CD14-positive monocyte (primary cell): ENCODE measurements at regions not wholly inside any gene's neighbourhood (a gene's known extent, or its start where the extent isn't known, plus 50 kb on each side); places are given as distances from the start of the nearest gene placed in this dataset.

Experiments used
- DNase-seq, 3 donors: peaks; one replicate each; pipeline ENCODE4 v3.0.0-alpha.2; 2011 to 2022
- H2AFZ ChIP-seq: 2 replicates; pipeline ENCODE4 v1.6.0; 2012; ENCODE audit warnings: mild to moderate bottlenecking, low read depth, low read length, inconsistent platforms; ENCODE audit not compliant: insufficient read depth, poor library complexity, severe bottlenecking
- H3K27ac ChIP-seq, 2 donors: 1 replicate in 1 of 2; 2 replicates in 1 of 2; pipeline ENCODE4 v1.5.1; 2012 to 2013; ENCODE audit warnings: low read length in 2 of 2, control low read depth in 1 of 2, inconsistent platforms in 1 of 2, low read depth in 1 of 2, mild to moderate bottlenecking in 1 of 2
- H3K27me3 ChIP-seq, 2 donors: one replicate each; pipeline versions ENCODE4 v1.6.0 to v1.6.1; 2011 to 2013; ENCODE audit warnings: low read length in 2 of 2; ENCODE audit not compliant: control insufficient read depth in 2 of 2, insufficient read depth in 2 of 2
- H3K36me3 ChIP-seq, 2 donors: replicated peaks in 1 of 2; 1 replicate in 1 of 2; 2 replicates in 1 of 2; pipeline versions ENCODE4 v1.5.1 to v1.6.1; 2012 to 2013; ENCODE audit warnings: low read length in 2 of 2, control low read depth in 1 of 2, inconsistent platforms in 1 of 2, mild to moderate bottlenecking in 1 of 2; ENCODE audit not compliant: insufficient read depth in 2 of 2, control insufficient read depth in 1 of 2
- H3K4me1 ChIP-seq, 2 donors: 1 replicate in 1 of 2; 2 replicates in 1 of 2; pipeline versions ENCODE4 v1.5.1 to v1.6.1; 2012 to 2013; ENCODE audit warnings: low read length in 2 of 2, control low read depth in 1 of 2, inconsistent platforms in 1 of 2, mild to moderate bottlenecking in 1 of 2, moderate library complexity in 1 of 2; ENCODE audit not compliant: insufficient read depth in 2 of 2, control insufficient read depth in 1 of 2
- H3K4me2 ChIP-seq: replicated peaks from 2 replicates; pipeline ENCODE3; 2012; ENCODE audit warnings: low read length, moderate library complexity, mild to moderate bottlenecking; ENCODE audit not compliant: poor library complexity, severe bottlenecking; ENCODE audit errors: extremely low read depth
- H3K4me3 ChIP-seq, 3 experiments: fragments of 200-600 bp in 1 of 3; sonication (generic) in 1 of 3; replicated peaks in 1 of 3; 1 replicate in 2 of 3; 2 replicates in 1 of 3; pipeline ENCODE4 v1.5.1; 2011 to 2013; ENCODE audit warnings: low read length in 3 of 3, mild to moderate bottlenecking in 3 of 3, control low read depth in 2 of 3, low read depth in 2 of 3, inconsistent platforms in 1 of 3, moderate library complexity in 1 of 3
- H3K79me2 ChIP-seq: 2 replicates; pipeline ENCODE4 v1.6.0; 2012; ENCODE audit warnings: mild to moderate bottlenecking, control low read depth, inconsistent platforms, low read length, moderate library complexity; ENCODE audit not compliant: insufficient read depth
- H3K9ac ChIP-seq: 2 replicates; pipeline ENCODE4 v1.6.0; 2017; ENCODE audit warnings: low read length, mild to moderate bottlenecking; ENCODE audit not compliant: insufficient read depth, poor library complexity, severe bottlenecking
- H3K9me3 ChIP-seq, 2 donors: replicated peaks in 1 of 2; 1 replicate in 1 of 2; 2 replicates in 1 of 2; pipeline versions ENCODE4 v1.5.1 to v1.6.1; 2012 to 2013; ENCODE audit warnings: low read length in 2 of 2, control low read depth in 1 of 2; ENCODE audit not compliant: control insufficient read depth in 1 of 2, insufficient read depth in 1 of 2
- H4K20me1 ChIP-seq: 2 replicates; pipeline ENCODE4 v1.6.0; 2012; ENCODE audit warnings: mild to moderate bottlenecking, low read length, control low read depth, moderate library complexity; ENCODE audit not compliant: insufficient read depth
- H3K27ac Mint-ChIP-seq, 7 donors: one replicate each; pipeline ENCODE4 v1.8.0; 2020; ENCODE audit warnings: mild to moderate bottlenecking in 7 of 7, mixed read lengths in 7 of 7, moderate library complexity in 6 of 7, inconsistent platforms in 2 of 7
- H3K27me3 Mint-ChIP-seq, 3 donors: one replicate each; pipeline ENCODE4 v1.8.0; 2021 to 2022; ENCODE audit warnings: low read depth in 3 of 3, mild to moderate bottlenecking in 3 of 3, mixed read lengths in 3 of 3, moderate library complexity in 3 of 3, inconsistent platforms in 1 of 3
- H3K36me3 Mint-ChIP-seq, 2 donors: one replicate each; pipeline ENCODE4 v1.8.0; 2020; ENCODE audit warnings: mixed read lengths in 2 of 2, inconsistent platforms in 1 of 2, mild to moderate bottlenecking in 1 of 2
- H3K4me1 Mint-ChIP-seq: one replicate; pipeline ENCODE4 v1.8.0; 2020; ENCODE audit warnings: mild to moderate bottlenecking, mixed read lengths
- H3K4me3 Mint-ChIP-seq, 2 donors: one replicate each; pipeline ENCODE4 v1.8.0; 2020; ENCODE audit warnings: mild to moderate bottlenecking in 2 of 2, mixed read lengths in 2 of 2, moderate library complexity in 1 of 2
- H3K9me3 Mint-ChIP-seq, 7 donors: one replicate each; pipeline ENCODE4 v1.8.0; 2020 to 2022; ENCODE audit warnings: mixed read lengths in 7 of 7, mild to moderate bottlenecking in 6 of 7, moderate library complexity in 6 of 7, inconsistent platforms in 2 of 7
- CTCF ChIP-seq: fragments of 200-600 bp; IDR thresholded peaks from one replicate; pipeline ENCODE4 v1.8.0; 2022; ENCODE audit warnings: antibody characterized with exemption, mild to moderate bottlenecking
- WGBS: methylation state at CpG from one replicate; pipeline ENCODE4 v1.1.5; 2013; ENCODE audit warnings: missing lambda C conversion rate; ENCODE audit not compliant: insufficient coverage; 5-methylcytosine and 5-hydroxymethylcytosine counted together
- intact Hi-C, 2 donors: fragments of 100-400 bp; cut with micrococcal nuclease; formaldehyde crosslinking; loops; one replicate each; pipeline versions ENCODE4 v1.15.0 to v1.15.1; 2023

GRCh38 chr11:109507331-109507730 lies 85.3 kb downstream of the C11orf87 start:
- H3K9ac ChIP-seq = no peak overlapping the region
- no peaks in the 10 kb centered on the region for H4K20me1 ChIP-seq
- no peaks in the 10 kb centered on the region for H3K36me3 ChIP-seq
- no peak for DNase-seq
- H3K4me1 ChIP-seq = no peaks in the 10 kb centered on the region
- Mint-ChIP-seq H3K9me3 (peaks cover 0 to 2% (median 0%) of the 10 kb centered on the region in 7 donors), H3K4me1 (peaks cover under 1% of the 10 kb centered on the region), H3K36me3 (no peaks in the 10 kb centered on the region), H3K27me3 (no peaks in the 10 kb centered on the region), H3K27ac (no peak overlapping the region), H3K4me3 (no peak overlapping the region)
- no peak for TF ChIP-seq CTCF
- intact Hi-C loops = no loop called here
- no peak overlapping the region for H3K4me3 ChIP-seq
- no peak overlapping the region for H3K27ac ChIP-seq
- WGBS = no CpG with 5 or more reads among the region's 4 CpGs
- H3K9me3 ChIP-seq = no peaks in the 10 kb centered on the region
- H2AFZ ChIP-seq = no peak overlapping the region
- H3K4me2 ChIP-seq = no peak overlapping the region
- no peaks in the 10 kb centered on the region for H3K27me3 ChIP-seq
- H3K79me2 ChIP-seq = no peaks in the 10 kb centered on the region

- no peak overlapping the region for H3K27ac ChIP-seq
- no peaks in the 10 kb centered on the region for H3K4me1 ChIP-seq
- no peak for TF ChIP-seq CTCF
- no peak for DNase-seq
- no peaks in the 10 kb centered on the region for H3K36me3 ChIP-seq
- no peak overlapping the region for H2AFZ ChIP-seq
- Mint-ChIP-seq H3K36me3 (no peaks in the 10 kb centered on the region), H3K27me3 (no peaks in the 10 kb centered on the region), H3K27ac (no peak overlapping the region), H3K4me3 (no peak overlapping the region), H3K9me3 (peaks cover 0 to 2% (median 0%) of the 10 kb centered on the region in 7 donors), H3K4me1 (peaks cover 6% of the 10 kb centered on the region)
- H3K79me2 ChIP-seq = no peaks in the 10 kb centered on the region
- no peaks in the 10 kb centered on the region for H3K27me3 ChIP-seq
- no peaks in the 10 kb centered on the region for H4K20me1 ChIP-seq
- H3K9ac ChIP-seq = no peak overlapping the region
- intact Hi-C loops = no loop called here
- H3K9me3 ChIP-seq = no peaks in the 10 kb centered on the region
- H3K4me2 ChIP-seq = no peak overlapping the region
- no peak overlapping the region for H3K4me3 ChIP-seq
- 83% methylated on average over 1 of the region's 1 CpG for WGBS
Measured at GRCh38 chr11:109507836-109508561, 86.0 kb downstream of the C11orf87 start.
